Smooth muscle cell (in vitro differentiated cells): ENCODE measurements at regions not wholly inside any gene's neighbourhood (a gene's known extent, or its start where the extent isn't known, plus 50 kb on each side); places are given as distances from the start of the nearest gene placed in this dataset.

ENCODE experiments used
- DNase-seq: peaks from one replicate; lab custom pipeline; 2025; ENCODE audit not compliant: unreplicated experiment; lab: John Stamatoyannopoulos, UW
- H2AFZ ChIP-seq: fragments of 200-600 bp; sonication (generic); 2 replicates; pipeline ENCODE4 v1.6.0; 2016; ENCODE audit warnings: antibody characterized with exemption, low read depth, mild to moderate bottlenecking
- H3F3A ChIP-seq: fragments of 200-600 bp; sonication (generic); 2 replicates; pipeline ENCODE4 v1.6.0; 2017; ENCODE audit warnings: antibody characterized with exemption, low read depth
- H3K27ac ChIP-seq: fragments of 200-600 bp; sonication (generic); 2 replicates; pipeline ENCODE4 v1.5.1; 2016; ENCODE audit warnings: low read depth, mild to moderate bottlenecking
- H3K27me3 ChIP-seq: fragments of 200-600 bp; sonication (generic); 2 replicates; pipeline ENCODE4 v1.6.1; 2016; ENCODE audit warnings: low read depth, mild to moderate bottlenecking
- H3K36me3 ChIP-seq: fragments of 200-600 bp; sonication (generic); 2 replicates; pipeline ENCODE4 v1.5.1; 2016; ENCODE audit warnings: low read depth
- H3K4me1 ChIP-seq: fragments of 200-600 bp; sonication (generic); 2 replicates; pipeline ENCODE4 v1.5.1; 2016; ENCODE audit warnings: low read depth
- H3K4me2 ChIP-seq: fragments of 200-600 bp; sonication (generic); 2 replicates; pipeline ENCODE4 v1.6.0; 2016; ENCODE audit warnings: mild to moderate bottlenecking
- H3K4me3 ChIP-seq: fragments of 200-600 bp; sonication (generic); 2 replicates; pipeline ENCODE4 v1.5.1; 2016; ENCODE audit warnings: mild to moderate bottlenecking
- H3K79me2 ChIP-seq: fragments of 200-600 bp; sonication (generic); 2 replicates; pipeline ENCODE4 v1.6.0; 2016; ENCODE audit warnings: low read depth, mild to moderate bottlenecking
- H3K9ac ChIP-seq: fragments of 200-600 bp; sonication (generic); 2 replicates; pipeline ENCODE4 v1.6.0; 2016; ENCODE audit warnings: low read depth
- H3K9me3 ChIP-seq: fragments of 200-600 bp; sonication (generic); replicated peaks from 2 replicates; pipeline ENCODE4 v1.5.1; 2016; ENCODE audit warnings: low read depth
- H4K20me1 ChIP-seq: fragments of 200-600 bp; sonication (generic); 2 replicates; pipeline ENCODE4 v1.6.0; 2016; ENCODE audit warnings: low read depth
- CTCF ChIP-seq: fragments of 200-600 bp; sonication (generic); IDR thresholded peaks from 2 replicates; pipeline ENCODE4 v1.5.1; 2017; ENCODE audit warnings: borderline replicate concordance, mild to moderate bottlenecking, antibody characterized with exemption; ENCODE audit not compliant: insufficient read depth, poor library complexity, severe bottlenecking
- WGBS: methylation state at CpG from one replicate; pipeline ENCODE4 v1.1.7; 2016; ENCODE audit warnings: low lambda C conversion rate; 5-methylcytosine and 5-hydroxymethylcytosine counted together

GRCh38 chr4:10180603-10180926 is 64.0 kb upstream of the WDR1 start:
- no peak for DNase-seq
- H3K79me2 ChIP-seq = no peaks in the 10 kb centered on the region
- 68% methylated on average over 1 of the region's 1 CpG for WGBS
- H3K9me3 ChIP-seq = no peaks in the 10 kb centered on the region
- H3K4me3 ChIP-seq = no peak overlapping the region
- no peak overlapping the region for H2AFZ ChIP-seq
- no peaks in the 10 kb centered on the region for H3K4me1 ChIP-seq
- no peak overlapping the region for H3K4me2 ChIP-seq
- H3F3A ChIP-seq = no peaks in the 10 kb centered on the region
- TF ChIP-seq CTCF = no peak
- no peaks in the 10 kb centered on the region for H3K36me3 ChIP-seq
- H4K20me1 ChIP-seq = no peaks in the 10 kb centered on the region
- no peaks in the 10 kb centered on the region for H3K27me3 ChIP-seq
- peak overlapping the region; percentile 16 for H3K9ac ChIP-seq
- peak overlapping the region; percentile 27 for H3K27ac ChIP-seq

GRCh38 chr4:10179957-10180602 is 63.5 kb upstream of the WDR1 start:
- Histone ChIP-seq H3K9me3 (no peaks in the 10 kb centered on the region), H3K9ac (no peak overlapping the region), H3K27ac (no peak overlapping the region), H3F3A (no peaks in the 10 kb centered on the region), H2AFZ (no peak overlapping the region), H3K36me3 (no peaks in the 10 kb centered on the region), H3K79me2 (no peaks in the 10 kb centered on the region), H4K20me1 (no peaks in the 10 kb centered on the region), H3K4me2 (no peak overlapping the region), H3K4me1 (no peaks in the 10 kb centered on the region), H3K4me3 (no peak overlapping the region), H3K27me3 (no peaks in the 10 kb centered on the region)
- DNase-seq = no peak
- TF ChIP-seq CTCF = no peak
- 75% methylated on average over 4 of the region's 4 CpGs for WGBS

GRCh38 chr4:10178763-10179162 is 62.2 kb upstream of the WDR1 start:
- Histone ChIP-seq H3K9ac (no peak overlapping the region), H3K4me3 (no peak overlapping the region), H3K27me3 (no peaks in the 10 kb centered on the region), H3K4me2 (no peak overlapping the region), H3K36me3 (no peaks in the 10 kb centered on the region), H3F3A (no peaks in the 10 kb centered on the region), H3K27ac (no peak overlapping the region), H3K4me1 (no peaks in the 10 kb centered on the region), H4K20me1 (no peaks in the 10 kb centered on the region), H3K9me3 (no peaks in the 10 kb centered on the region), H3K79me2 (no peaks in the 10 kb centered on the region), H2AFZ (no peak overlapping the region)
- no peak for TF ChIP-seq CTCF
- DNase-seq = no peak
- WGBS = 97% methylated on average over 5 of the region's 5 CpGs

- no peak for TF ChIP-seq CTCF
- no peaks in the 10 kb centered on the region for H3K27me3 ChIP-seq
Observed at GRCh38 chr4:10175626-10176025, 59.0 kb upstream of the WDR1 start.

More at GRCh38 chr4:10175626-10176025, 59.0 kb upstream of the WDR1 start:
- Histone ChIP-seq H4K20me1 (no peaks in the 10 kb centered on the region), H3K4me1 (no peaks in the 10 kb centered on the region), H3K9me3 (no peaks in the 10 kb centered on the region), H3K79me2 (no peaks in the 10 kb centered on the region), H3K4me2 (no peak overlapping the region), H3F3A (no peaks in the 10 kb centered on the region), H3K27ac (no peak overlapping the region), H2AFZ (no peak overlapping the region), H3K36me3 (no peaks in the 10 kb centered on the region), H3K9ac (no peak overlapping the region), H3K4me3 (no peak overlapping the region)
- DNase-seq = no peak
- 77% methylated on average over 7 of the region's 7 CpGs for WGBS
